A549 (cell line): ENCODE measurements at regions not wholly inside any gene's neighbourhood (a gene's known extent, or its start where the extent isn't known, plus 50 kb on each side); places are given as distances from the start of the nearest gene placed in this dataset.

Experiments used
- ATAC-seq, 2 experiments: fragments of 200-7000 bp in 1 of 2; fragments of >200 bp in 1 of 2; cut with Nextera tagmentation in 1 of 2; cut with Tn5 transposase in 1 of 2; 3 replicates each; pipeline versions ENCODE4 v1.8.0 to v1.9.1; 2018 to 2020; ENCODE audit warnings: mild to moderate bottlenecking in 1 of 2, moderate library complexity in 1 of 2
- CTCF ChIA-PET: fragments of 300-600 bp; sonication (Branson Sonifier 250); formaldehyde crosslinking; extraction: SDS; loops from one replicate; lab custom pipeline; 2021; ENCODE audit warnings: antibody characterized with exemption, inconsistent platforms; lab: Yijun Ruan, JAX
- POLR2A ChIA-PET: fragments of 350-600 bp; formaldehyde crosslinking; extraction: SDS; loops from one replicate; lab custom pipeline; 2021; ENCODE audit warnings: antibody characterized with exemption, inconsistent platforms; lab: Yijun Ruan, JAX
- DNase-seq, 2 experiments: peaks; one replicate each; pipeline versions ENCODE4 v3.0.0 to v3.0.0-alpha.2; 2011 to 2016; ENCODE audit warnings: low read depth in 1 of 2, low spot score in 1 of 2
- FAIRE-seq: peaks from 2 replicates; lab custom pipeline; 2011; peaks lifted over from hg19 to GRCh38; lab: Jason Lieb, UNC
- H3K27ac ChIP-seq, 2 experiments: fragments of >200 bp; sonication (Bioruptor Twin); formaldehyde crosslinking; 3 replicates each; pipeline ENCODE4 v1.5.1; 2016 to 2017
- H3K4me1 ChIP-seq: fragments of >200 bp; sonication (Bioruptor Twin); formaldehyde crosslinking; 3 replicates; pipeline ENCODE4 v1.6.1; 2016
- H3K4me2 ChIP-seq: fragments of >200 bp; sonication (Bioruptor Twin); formaldehyde crosslinking; 3 replicates; pipeline ENCODE4 v1.6.1; 2016
- H3K4me3 ChIP-seq: fragments of >200 bp; sonication (Bioruptor Twin); formaldehyde crosslinking; 3 replicates; pipeline ENCODE4 v1.5.1; 2016
- H3K9me3 ChIP-seq: fragments of >200 bp; sonication (Bioruptor Twin); formaldehyde crosslinking; 3 replicates; pipeline ENCODE4 v1.6.1; 2016
- BHLHE40 ChIP-seq: IDR thresholded peaks from 2 replicates; pipeline ENCODE4 v1.6.1; 2012; ENCODE audit warnings: low read depth, low read length, inconsistent platforms
- CBX2 ChIP-seq: fragments of 200-600 bp; sonication (generic); IDR thresholded peaks from 2 replicates; pipeline ENCODE4 v1.6.1; 2016; ENCODE audit warnings: low read depth, mild to moderate bottlenecking, borderline replicate concordance
- CBX8 ChIP-seq: fragments of 200-600 bp; sonication (generic); IDR thresholded peaks from 2 replicates; pipeline ENCODE4 v1.6.1; 2016
- CEBPB ChIP-seq, 2 experiments: fragments of >200 bp in 1 of 2; sonication (Bioruptor Twin) in 1 of 2; formaldehyde crosslinking in 1 of 2; IDR thresholded peaks; 2 replicates each; pipeline ENCODE4 v1.6.1; 2012 to 2016
- CHD2 ChIP-seq: fragments of 150-350 bp; IDR thresholded peaks from 2 replicates; pipeline ENCODE4 v1.6.1; 2014; ENCODE audit warnings: low read length; ENCODE audit not compliant: partially characterized antibody
- CHD4 ChIP-seq: fragments of 200-600 bp; sonication (generic); IDR thresholded peaks from 2 replicates; pipeline ENCODE4 v1.6.1; 2016; ENCODE audit warnings: antibody characterized with exemption, mild to moderate bottlenecking, borderline replicate concordance
- EP300 ChIP-seq, 2 experiments: fragments of >200 bp; sonication (Bioruptor Twin); formaldehyde crosslinking; IDR thresholded peaks; 2 replicates in 1 of 2; 3 replicates in 1 of 2; pipeline ENCODE4 v1.6.1; 2016 to 2017
- ESRRA ChIP-seq: fragments of 150-350 bp; IDR thresholded peaks from 2 replicates; pipeline ENCODE4 v1.6.1; 2014; ENCODE audit warnings: mild to moderate bottlenecking, low read length, borderline replicate concordance
- FOSB ChIP-seq: fragments of 250-450 bp; sonication (Bioruptor Pico); IDR thresholded peaks from 2 replicates; pipeline ENCODE4 v1.5.0; 2020; ENCODE audit warnings: mild to moderate bottlenecking, moderate library complexity
- FOSL2 ChIP-seq, 2 experiments: fragments of 450-650 bp in 1 of 2; fragments of >200 bp in 1 of 2; sonication (Bioruptor Twin) in 1 of 2; formaldehyde crosslinking; IDR thresholded peaks; 2 replicates each; pipeline versions ENCODE4 v1.5.0 to v1.6.1; 2016 to 2020; ENCODE audit warnings: mild to moderate bottlenecking in 1 of 2, moderate library complexity in 1 of 2
- HES2 ChIP-seq: fragments of >200 bp; sonication (Bioruptor Twin); formaldehyde crosslinking; IDR thresholded peaks from 2 replicates; pipeline ENCODE4 v1.6.1; 2016
- HOXB13 ChIP-seq: fragments of 250-450 bp; sonication (Bioruptor Pico); IDR thresholded peaks from 2 replicates; pipeline ENCODE4 v1.5.0; 2020; ENCODE audit warnings: low read depth, mild to moderate bottlenecking, moderate library complexity
- HOXB5 ChIP-seq: fragments of 250-450 bp; sonication (Bioruptor Pico); IDR thresholded peaks from 2 replicates; pipeline ENCODE4 v1.5.0; 2020; ENCODE audit warnings: mild to moderate bottlenecking, moderate library complexity
- JUN ChIP-seq, 2 experiments: fragments of >200 bp; sonication (Bioruptor Twin); formaldehyde crosslinking; IDR thresholded peaks; 2 replicates in 1 of 2; 3 replicates in 1 of 2; pipeline ENCODE4 v1.6.1; 2016 to 2017
- JUNB ChIP-seq: fragments of >200 bp; sonication (Bioruptor Twin); formaldehyde crosslinking; IDR thresholded peaks from 2 replicates; pipeline ENCODE4 v1.6.1; 2016
- KDM5A ChIP-seq: fragments of 200-600 bp; sonication (generic); IDR thresholded peaks from 2 replicates; pipeline ENCODE4 v1.6.1; 2016; ENCODE audit warnings: antibody characterized with exemption, mild to moderate bottlenecking
- PHF8 ChIP-seq: fragments of 200-600 bp; sonication (generic); IDR thresholded peaks from 2 replicates; pipeline ENCODE4 v1.6.1; 2016; ENCODE audit warnings: low read depth, mild to moderate bottlenecking, antibody characterized with exemption, moderate library complexity, borderline replicate concordance
- POLR2A ChIP-seq: IDR thresholded peaks from 2 replicates; pipeline ENCODE4 v1.6.1; 2012; ENCODE audit warnings: mild to moderate bottlenecking, low read length
- RARB ChIP-seq: fragments of 250-450 bp; sonication (Bioruptor Pico); IDR thresholded peaks from 2 replicates; pipeline ENCODE4 v1.8.0; 2021; ENCODE audit warnings: mild to moderate bottlenecking, moderate library complexity
- RCOR1 ChIP-seq: fragments of 150-350 bp; IDR thresholded peaks from 2 replicates; pipeline ENCODE4 v1.6.1; 2014; ENCODE audit warnings: antibody characterized with exemption, low read length, low read depth
- RNF2 ChIP-seq: fragments of 200-600 bp; sonication (generic); IDR thresholded peaks from 2 replicates; pipeline ENCODE4 v1.6.1; 2016; ENCODE audit warnings: low read depth, mild to moderate bottlenecking, antibody characterized with exemption, moderate library complexity, borderline replicate concordance
- TFCP2L1 ChIP-seq: fragments of 250-450 bp; sonication (Bioruptor Pico); IDR thresholded peaks from 2 replicates; pipeline ENCODE4 v1.5.0; 2021; ENCODE audit warnings: mild to moderate bottlenecking
- USF2 ChIP-seq: fragments of 450-650 bp; IDR thresholded peaks from 2 replicates; pipeline ENCODE4 v1.6.1; 2014; ENCODE audit warnings: antibody characterized with exemption
- ZC3H11A ChIP-seq: fragments of 450-650 bp; IDR thresholded peaks from 2 replicates; pipeline ENCODE4 v1.6.1; 2014; ENCODE audit warnings: antibody characterized with exemption, mild to moderate bottlenecking
- WGBS: methylation state at CpG from one replicate; pipeline ENCODE4 v1.1.6; 2017; ENCODE audit errors: missing lambda C conversion rate; 5-methylcytosine and 5-hydroxymethylcytosine counted together
- TF ChIP-seq, protein P1 (sequence below): fragments of >200 bp; sonication (Bioruptor Twin); formaldehyde crosslinking; IDR thresholded peaks from 3 replicates; pipeline ENCODE4 v1.5.1; 2016
- TF ChIP-seq, protein P2 (sequence below): IDR thresholded peaks from 2 replicates; pipeline ENCODE4 v1.6.1; 2012
- TF ChIP-seq, protein P3 (sequence below): IDR thresholded peaks from 2 replicates; pipeline ENCODE4 v1.6.1; 2012; ENCODE audit warnings: low read depth, borderline replicate concordance

GRCh38 chr4:176400816-176401461 is 81.2 kb downstream of the SPCS3 start:
- H3K27ac ChIP-seq: peak overlapping the region; percentile 46 to 74
- 3% methylated on average over 1 of the region's 1 CpG for WGBS
- ChIA-PET POLR2A (no interaction called here), CTCF (interaction anchor here (1.5 kb wide), 1 partner anchor 10 kb away, joined by 3 read pairs; no protein-coding TSS in a partner anchor)
- no peak for FAIRE-seq
- H3K4me3 ChIP-seq: no peak overlapping the region
- DNase-seq: peak in 1 of 2 experiments; percentile 40
- peak overlapping the region; percentile 21; the same call in 2 of the 3 replicates for H3K4me2 ChIP-seq
- peaks cover 13% of the 10 kb centered on the region; the same call in 2 of the 3 replicates for H3K4me1 ChIP-seq
- ATAC-seq: peak in 1 of 2 experiments; percentile 50; a peak in 2 of 6 replicates
- peaks cover 5% of the 10 kb centered on the region; the same call in 1 of the 3 replicates for H3K9me3 ChIP-seq
- TF ChIP-seq EP300 (IDR thresholded peaks at IDR 0.05) (no peak), JUN (IDR thresholded peaks at IDR 0.05) (no peak), PHF8 (no peak), POLR2A (no peak), RARB (CRISPR knock-in tag) (no peak), HES2 (no peak), ZC3H11A (no peak), FOSL2 (IDR thresholded peaks at IDR 0.05) (peak; percentile 8; the same call in 1 of the 2 replicates), FOSL2 (CRISPR knock-in tag; IDR thresholded peaks at IDR 0.05) (no peak; the same call in 1 of the 2 replicates), HOXB5 (CRISPR knock-in tag) (no peak), CEBPB (IDR thresholded peaks at IDR 0.05) (peak in 1 of 2 experiments; percentile 11; a peak in 1 of 4 replicates), CBX2 (no peak), CHD2 (no peak), KDM5A (no peak), CHD4 (no peak), FOSB (no peak), JUNB (peak; percentile 47; the same call in 1 of the 2 replicates)
- TF ChIP-seq, protein P1, sequence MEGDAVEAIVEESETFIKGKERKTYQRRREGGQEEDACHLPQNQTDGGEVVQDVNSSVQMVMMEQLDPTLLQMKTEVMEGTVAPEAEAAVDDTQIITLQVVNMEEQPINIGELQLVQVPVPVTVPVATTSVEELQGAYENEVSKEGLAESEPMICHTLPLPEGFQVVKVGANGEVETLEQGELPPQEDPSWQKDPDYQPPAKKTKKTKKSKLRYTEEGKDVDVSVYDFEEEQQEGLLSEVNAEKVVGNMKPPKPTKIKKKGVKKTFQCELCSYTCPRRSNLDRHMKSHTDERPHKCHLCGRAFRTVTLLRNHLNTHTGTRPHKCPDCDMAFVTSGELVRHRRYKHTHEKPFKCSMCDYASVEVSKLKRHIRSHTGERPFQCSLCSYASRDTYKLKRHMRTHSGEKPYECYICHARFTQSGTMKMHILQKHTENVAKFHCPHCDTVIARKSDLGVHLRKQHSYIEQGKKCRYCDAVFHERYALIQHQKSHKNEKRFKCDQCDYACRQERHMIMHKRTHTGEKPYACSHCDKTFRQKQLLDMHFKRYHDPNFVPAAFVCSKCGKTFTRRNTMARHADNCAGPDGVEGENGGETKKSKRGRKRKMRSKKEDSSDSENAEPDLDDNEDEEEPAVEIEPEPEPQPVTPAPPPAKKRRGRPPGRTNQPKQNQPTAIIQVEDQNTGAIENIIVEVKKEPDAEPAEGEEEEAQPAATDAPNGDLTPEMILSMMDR: no peak

DNA sequence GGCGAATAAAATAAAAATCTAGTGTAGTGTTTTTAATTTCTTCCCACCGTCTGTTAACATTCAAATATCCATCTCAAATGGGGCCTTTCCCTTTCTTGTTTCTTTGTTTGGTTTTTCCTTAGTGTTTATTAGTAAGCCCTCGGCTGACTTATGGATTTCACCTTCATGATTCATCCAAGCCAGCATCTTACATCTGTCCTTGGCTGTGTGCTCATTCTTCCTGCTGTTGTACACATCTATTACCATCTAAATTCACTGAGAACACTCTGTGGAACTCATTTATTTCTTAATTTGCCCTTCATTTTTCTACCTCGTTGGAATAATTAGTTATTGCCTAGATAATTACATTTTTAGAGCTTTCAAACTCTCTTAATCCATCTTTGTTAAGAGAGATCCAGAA is 84.9 kb downstream of the SPCS3 start:
- FAIRE-seq (no peak), ATAC-seq (no peak), DNase-seq (peak in 1 of 2 experiments; percentile 17)
- H3K4me1 ChIP-seq: peaks cover 13% of the 10 kb centered on the region; the same call in 2 of the 3 replicates
- POLR2A ChIA-PET: no interaction called here
- 27% methylated on average over 4 of the region's 4 CpGs for WGBS
- CTCF ChIA-PET: no interaction called here
- H3K4me2 ChIP-seq: no peak overlapping the region
- TF ChIP-seq ESRRA (no peak), BHLHE40 (no peak), FOSL2 (IDR thresholded peaks at IDR 0.05) (0 out of 2 replicates have a peak, but pooled peaks have one; percentile 12), FOSL2 (CRISPR knock-in tag; IDR thresholded peaks at IDR 0.05) (no peak)
- H3K4me3 ChIP-seq: no peak overlapping the region
- peaks cover 4% of the 10 kb centered on the region; the same call in 1 of the 3 replicates for H3K9me3 ChIP-seq
- H3K27ac ChIP-seq: no peak overlapping the region

- 96% methylated on average over 4 of the region's 4 CpGs for WGBS
- TF ChIP-seq RCOR1: no peak
- no peak for TF ChIP-seq USF2
- no peak for TF ChIP-seq ESRRA
- no peak for TF ChIP-seq RNF2
- no peak for TF ChIP-seq EP300 (IDR thresholded peaks at IDR 0.05)
- TF ChIP-seq POLR2A: no peak
- no peak for TF ChIP-seq CBX8
- no peak for TF ChIP-seq TFCP2L1 (CRISPR knock-in tag)
- TF ChIP-seq, protein P2, sequence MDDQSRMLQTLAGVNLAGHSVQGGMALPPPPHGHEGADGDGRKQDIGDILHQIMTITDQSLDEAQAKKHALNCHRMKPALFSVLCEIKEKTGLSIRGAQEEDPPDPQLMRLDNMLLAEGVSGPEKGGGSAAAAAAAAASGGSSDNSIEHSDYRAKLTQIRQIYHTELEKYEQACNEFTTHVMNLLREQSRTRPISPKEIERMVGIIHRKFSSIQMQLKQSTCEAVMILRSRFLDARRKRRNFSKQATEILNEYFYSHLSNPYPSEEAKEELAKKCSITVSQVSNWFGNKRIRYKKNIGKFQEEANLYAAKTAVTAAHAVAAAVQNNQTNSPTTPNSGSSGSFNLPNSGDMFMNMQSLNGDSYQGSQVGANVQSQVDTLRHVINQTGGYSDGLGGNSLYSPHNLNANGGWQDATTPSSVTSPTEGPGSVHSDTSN: no peak
- no peak for TF ChIP-seq JUN (IDR thresholded peaks at IDR 0.05)
- TF ChIP-seq, protein P3, sequence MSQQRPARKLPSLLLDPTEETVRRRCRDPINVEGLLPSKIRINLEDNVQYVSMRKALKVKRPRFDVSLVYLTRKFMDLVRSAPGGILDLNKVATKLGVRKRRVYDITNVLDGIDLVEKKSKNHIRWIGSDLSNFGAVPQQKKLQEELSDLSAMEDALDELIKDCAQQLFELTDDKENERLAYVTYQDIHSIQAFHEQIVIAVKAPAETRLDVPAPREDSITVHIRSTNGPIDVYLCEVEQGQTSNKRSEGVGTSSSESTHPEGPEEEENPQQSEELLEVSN: no peak
- TF ChIP-seq HOXB13 (CRISPR knock-in tag): no peak
- TF ChIP-seq ZC3H11A: no peak
- FAIRE-seq: no peak
These were observed 86.5 kb downstream of the SPCS3 start for GRCh38 chr4:176406297-176406696.

More at GRCh38 chr4:176406297-176406696, 86.5 kb downstream of the SPCS3 start:
- DNase-seq (no peak), ATAC-seq (no peak)
- no peak overlapping the region for H3K27ac ChIP-seq
- peaks cover 6% of the 10 kb centered on the region; the same call in 2 of the 3 replicates for H3K4me1 ChIP-seq
- H3K4me2 ChIP-seq: no peak overlapping the region
- no peaks in the 10 kb centered on the region; the same call in 2 of the 3 replicates for H3K9me3 ChIP-seq
- ChIA-PET POLR2A (no interaction called here), CTCF (no interaction called here)
- no peak overlapping the region for H3K4me3 ChIP-seq
